Mammary epithelial cell (primary cell): ENCODE measurements at regions not wholly inside any gene's neighbourhood (a gene's known extent, or its start where the extent isn't known, plus 50 kb on each side); places are given as distances from the start of the nearest gene placed in this dataset.

Experiments used
- CTCF ChIP-seq, 2 donors: IDR thresholded peaks in 1 of 2; conservative IDR thresholded peaks in 1 of 2; 2 replicates each; pipeline ENCODE4 v1.5.1; 2011 to 2012; ENCODE audit warnings: inconsistent platforms in 2 of 2, low read length in 2 of 2, mild to moderate bottlenecking in 2 of 2, control low read depth in 1 of 2, low read depth in 1 of 2; ENCODE audit not compliant: insufficient read depth in 1 of 2; ENCODE audit errors: extremely low read depth in 1 of 2
- EZH2 ChIP-seq: IDR thresholded peaks from 2 replicates; pipeline ENCODE4 v1.6.1; 2012; ENCODE audit warnings: low read length, inconsistent platforms, borderline replicate concordance

GRCh38 chr12:67890726-67891258, 98.5 kb upstream of the IFNG-AS1 start:
- no peak for TF ChIP-seq CTCF (conservative IDR thresholded peaks at IDR 0.05 in 1 of 2, IDR thresholded peaks at IDR 0.05 in 1 of 2; ENCODE audit: extremely low read depth in 1 of 2, insufficient read depth in 1 of 2, low read depth in 1 of 2, low read length in 2 of 2)
- no peak for TF ChIP-seq EZH2
